ENCODE measurements at regions not wholly inside any gene's neighbourhood (a gene's known extent, or its start where the extent isn't known, plus 50 kb on each side); places are given as distances from the start of the nearest gene placed in this dataset.

GRCh38 chr21:17440969-17441368, 71.9 kb upstream of the CXADR start:
- DNase-seq (ENCODE audit: low spot score): no peak

GRCh38 chr21:17441370-17441769, 71.5 kb upstream of the CXADR start:
- DNase-seq (ENCODE audit: low spot score): no peak

- DNase-seq (ENCODE audit: low spot score): no peak
Measured at GRCh38 chr21:17442165-17442564, 70.7 kb upstream of the CXADR start.

GRCh38 chr21:17444828-17445227, 68.0 kb upstream of the CXADR start:
- no peak for DNase-seq (ENCODE audit: low spot score)

GRCh38 chr21:17446737-17447136, 66.1 kb upstream of the CXADR start:
- no peak for DNase-seq (ENCODE audit: low spot score)

- no peak for DNase-seq (ENCODE audit: low spot score)
Measured at GRCh38 chr21:17449701-17450100, 63.1 kb upstream of the CXADR start.

GRCh38 chr21:17451364-17451891, 61.4 kb upstream of the CXADR start:
- DNase-seq (ENCODE audit: low spot score): peak; percentile 48

GRCh38 chr21:17454315-17455027, 58.4 kb upstream of the CXADR start:
- DNase-seq (ENCODE audit: low spot score): peak; percentile 97

- DNase-seq (ENCODE audit: low spot score): no peak
Measured at GRCh38 chr21:17455028-17455353, 57.9 kb upstream of the CXADR start.

- DNase-seq (ENCODE audit: low spot score): no peak
Measured at GRCh38 chr21:17455451-17455850, 57.4 kb upstream of the CXADR start.

GRCh38 chr21:17458279-17458678, 54.6 kb upstream of the CXADR start:
- DNase-seq (ENCODE audit: low spot score): no peak

- DNase-seq (ENCODE audit: low spot score): no peak
Measured at GRCh38 chr21:17460094-17460493, 52.7 kb upstream of the CXADR start.

GRCh38 chr21:17461014-17461413, 51.8 kb upstream of the CXADR start:
- peak; percentile 57 for DNase-seq (ENCODE audit: low spot score)

- no peak for DNase-seq (ENCODE audit: low spot score)
Measured at GRCh38 chr21:17461582-17461981, 51.3 kb upstream of the CXADR start.

- DNase-seq (ENCODE audit: low spot score): no peak
Measured at GRCh38 chr21:17462276-17462981, 50.4 kb upstream of the CXADR start.
